ENCODE measurements at regions not wholly inside any gene's neighbourhood (a gene's known extent, or its start where the extent isn't known, plus 50 kb on each side); places are given as distances from the start of the nearest gene placed in this dataset.
"Not testable (repeated sequence)": the region's sequence is repeated elsewhere in the genome, so short reads cannot be mapped to it uniquely, and the experiment has no call there.

- not testable (repeated sequence) for DNase-seq (ENCODE audit: extremely low read depth, low read depth)
Measured at GRCh38 chr5:1731855-1732237, 67.8 kb downstream of the MRPL36 start.

- no peak for DNase-seq (ENCODE audit: extremely low read depth, low read depth)
Measured at GRCh38 chr5:1731091-1731639, 68.5 kb downstream of the MRPL36 start.

GRCh38 chr5:1730487-1730847 is 69.2 kb downstream of the MRPL36 start:
- no peak for DNase-seq (ENCODE audit: extremely low read depth, low read depth)

GRCh38 chr5:1729641-1730486 is 69.8 kb downstream of the MRPL36 start:
- no peak for DNase-seq (ENCODE audit: extremely low read depth, low read depth)

DNA sequence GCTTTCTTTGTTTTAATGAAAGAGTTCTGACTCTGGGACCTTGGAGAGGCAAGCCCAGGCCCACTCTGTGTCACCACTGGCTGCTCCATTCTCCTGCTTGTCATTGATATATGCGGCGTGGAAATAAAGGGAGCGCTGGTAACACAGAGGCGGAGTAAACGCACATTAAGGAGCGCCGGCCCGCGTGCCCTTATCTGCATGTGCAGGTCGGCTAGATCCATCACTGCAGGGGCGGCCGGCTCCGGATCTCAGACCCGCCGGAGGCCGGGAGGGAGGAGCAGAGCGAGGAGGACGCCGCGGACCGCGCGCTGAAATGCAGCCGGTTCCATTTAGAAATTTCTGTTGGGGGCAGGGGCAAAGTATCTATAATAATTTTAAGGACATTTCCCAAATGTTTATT is 70.8 kb downstream of the MRPL36 start:
- no peak for DNase-seq (ENCODE audit: extremely low read depth, low read depth)

GRCh38 chr5:1727571-1727970 is 72.1 kb downstream of the MRPL36 start:
- no peak for DNase-seq (ENCODE audit: extremely low read depth, low read depth)

DNA sequence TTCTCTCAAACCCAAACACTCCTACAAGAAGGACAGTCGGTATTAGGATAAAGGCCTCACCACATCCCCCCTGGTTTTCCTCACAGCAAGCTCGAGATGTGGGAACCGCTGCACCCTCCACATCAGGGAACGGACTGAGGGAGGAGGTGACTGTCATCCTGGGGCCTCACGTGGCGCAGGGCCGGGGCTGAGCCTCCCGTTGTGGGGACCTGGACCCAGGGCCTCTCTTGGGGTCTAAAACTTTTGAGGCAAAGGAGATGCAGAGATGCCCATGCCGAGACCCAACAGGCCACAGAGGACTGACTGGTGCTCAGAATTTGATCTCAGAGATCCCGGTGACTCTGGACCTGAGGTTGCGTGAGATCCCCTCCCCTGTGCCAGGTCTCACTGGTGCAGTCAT is 72.7 kb downstream of the MRPL36 start:
- DNase-seq (ENCODE audit: extremely low read depth, low read depth) = no peak

DNA sequence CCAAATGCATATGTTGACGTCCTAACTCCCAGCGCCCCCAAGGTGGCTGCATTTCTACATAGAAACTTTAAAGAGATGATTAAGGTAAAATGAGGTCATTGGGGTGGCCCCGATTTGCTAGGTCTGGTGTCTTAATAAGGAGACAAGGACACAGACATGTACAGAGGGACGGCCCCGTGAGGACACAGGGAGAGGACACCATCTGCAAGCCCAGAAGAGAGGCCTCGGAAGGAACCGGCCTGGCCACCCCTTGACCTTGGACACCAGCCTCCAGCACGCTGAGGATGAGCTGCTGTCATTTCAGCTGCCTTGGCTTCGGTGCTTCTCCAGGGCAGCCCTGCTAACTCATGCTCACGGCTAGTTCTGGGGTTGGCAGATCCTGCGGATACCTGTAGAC is 73.2 kb downstream of the MRPL36 start:
- no peak for DNase-seq (ENCODE audit: extremely low read depth, low read depth)

GRCh38 chr5:1725641-1726468 is 73.8 kb downstream of the MRPL36 start:
- no peak for DNase-seq (ENCODE audit: extremely low read depth, low read depth)

DNA sequence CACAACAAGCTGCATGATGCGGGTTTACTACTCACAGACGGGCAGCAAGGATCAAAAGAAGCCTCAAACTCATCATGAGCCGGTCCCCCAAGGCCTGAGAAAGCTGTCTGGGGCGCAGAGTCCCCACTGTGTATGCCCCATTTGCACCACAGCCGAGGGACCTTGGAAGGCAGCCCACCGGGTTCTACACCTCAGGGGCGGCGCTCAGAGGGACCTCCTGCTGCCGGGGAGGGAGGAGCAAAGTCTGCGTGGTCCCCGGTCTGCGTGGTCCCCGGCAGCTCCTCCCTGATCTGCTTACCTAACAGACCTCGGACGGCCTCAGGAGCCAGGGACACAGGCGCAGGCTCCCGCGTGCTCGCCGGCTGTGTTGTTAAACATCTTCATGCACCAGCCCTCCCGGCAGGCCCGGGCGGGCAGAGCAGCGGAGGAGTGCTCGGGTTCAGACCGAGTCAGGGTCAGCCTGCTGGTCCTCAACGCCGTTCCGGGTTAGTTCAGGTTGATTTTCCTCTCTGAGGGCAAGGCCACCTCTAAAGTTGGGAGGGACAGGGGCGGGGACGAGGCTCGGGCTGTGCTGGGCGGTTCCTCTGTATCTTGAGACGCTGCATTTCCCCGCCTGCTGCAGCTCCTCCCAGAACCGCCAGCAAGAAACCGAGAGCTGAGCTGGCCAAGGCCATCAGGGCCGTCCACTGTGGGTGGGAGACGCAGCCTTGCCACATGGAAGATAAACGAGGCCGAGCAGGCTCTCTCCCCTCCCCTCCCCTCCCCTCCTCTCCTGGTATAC is 74.6 kb downstream of the MRPL36 start:
- DNase-seq (ENCODE audit: extremely low read depth, low read depth) = no peak

DNA sequence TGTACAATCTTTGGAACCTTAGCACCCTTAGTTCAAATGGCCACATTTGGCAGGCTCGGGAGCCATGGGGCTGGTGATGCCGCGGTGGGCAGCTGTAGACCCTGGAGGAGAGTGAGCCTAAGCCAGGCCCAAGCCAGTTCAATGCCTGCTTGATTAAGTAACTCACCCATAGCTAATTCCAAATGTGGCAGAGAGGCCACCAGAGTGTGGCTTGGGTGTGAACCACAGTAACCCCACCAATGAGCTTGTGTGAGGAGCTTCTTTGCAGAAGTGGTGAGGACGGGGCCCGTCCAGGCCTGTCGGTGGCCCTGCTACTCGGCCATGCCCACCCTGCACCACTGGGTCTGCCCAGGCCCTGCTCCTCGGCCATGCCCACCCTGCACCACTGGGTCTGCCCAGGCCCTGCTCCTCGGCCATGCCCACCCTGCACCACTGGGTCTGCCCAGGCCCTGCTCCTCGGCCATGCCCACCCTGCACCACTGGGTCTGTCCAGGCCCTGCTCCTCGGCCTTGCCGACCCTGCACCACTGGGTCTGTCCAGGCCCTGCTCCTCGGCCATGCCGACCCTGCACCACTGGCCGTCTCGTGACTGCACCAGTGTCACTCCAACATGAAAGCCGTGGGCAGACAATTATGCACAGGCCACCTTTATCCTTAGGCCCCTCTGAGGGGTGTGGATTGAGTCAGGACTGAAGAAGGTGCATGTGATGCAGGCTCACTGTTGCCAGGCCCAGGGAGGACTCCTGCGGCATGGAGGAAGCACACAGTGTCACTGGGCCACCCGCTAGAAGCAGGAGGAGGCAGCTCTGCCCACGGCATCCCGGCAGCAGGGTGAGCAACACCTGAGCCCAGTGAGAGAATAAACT is 75.4 kb downstream of the MRPL36 start:
- DNase-seq (ENCODE audit: extremely low read depth, low read depth) = no peak

- DNase-seq (ENCODE audit: extremely low read depth, low read depth) = no peak
Measured at GRCh38 chr5:1723476-1723875, 76.2 kb downstream of the MRPL36 start.

DNA sequence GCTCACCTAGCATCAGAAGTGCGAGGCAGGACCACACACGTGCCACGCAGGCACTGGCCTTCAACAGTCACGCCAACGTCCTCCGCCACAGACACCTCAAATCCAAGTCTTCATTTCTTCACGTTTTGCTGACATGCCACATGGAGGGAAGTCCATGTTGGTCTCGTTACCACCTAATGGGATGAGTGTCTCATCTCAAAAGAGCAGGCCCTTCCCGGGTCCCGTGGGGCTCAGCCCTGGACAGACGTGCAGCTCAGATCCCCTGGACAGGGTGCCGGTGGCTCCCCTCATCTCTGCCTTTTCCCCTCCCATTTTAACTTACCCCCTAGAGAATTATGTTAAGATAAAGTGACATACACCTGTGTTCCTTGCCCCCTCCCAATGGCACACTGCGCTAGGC is 76.8 kb downstream of the MRPL36 start:
- no peak for DNase-seq (ENCODE audit: extremely low read depth, low read depth)

DNA sequence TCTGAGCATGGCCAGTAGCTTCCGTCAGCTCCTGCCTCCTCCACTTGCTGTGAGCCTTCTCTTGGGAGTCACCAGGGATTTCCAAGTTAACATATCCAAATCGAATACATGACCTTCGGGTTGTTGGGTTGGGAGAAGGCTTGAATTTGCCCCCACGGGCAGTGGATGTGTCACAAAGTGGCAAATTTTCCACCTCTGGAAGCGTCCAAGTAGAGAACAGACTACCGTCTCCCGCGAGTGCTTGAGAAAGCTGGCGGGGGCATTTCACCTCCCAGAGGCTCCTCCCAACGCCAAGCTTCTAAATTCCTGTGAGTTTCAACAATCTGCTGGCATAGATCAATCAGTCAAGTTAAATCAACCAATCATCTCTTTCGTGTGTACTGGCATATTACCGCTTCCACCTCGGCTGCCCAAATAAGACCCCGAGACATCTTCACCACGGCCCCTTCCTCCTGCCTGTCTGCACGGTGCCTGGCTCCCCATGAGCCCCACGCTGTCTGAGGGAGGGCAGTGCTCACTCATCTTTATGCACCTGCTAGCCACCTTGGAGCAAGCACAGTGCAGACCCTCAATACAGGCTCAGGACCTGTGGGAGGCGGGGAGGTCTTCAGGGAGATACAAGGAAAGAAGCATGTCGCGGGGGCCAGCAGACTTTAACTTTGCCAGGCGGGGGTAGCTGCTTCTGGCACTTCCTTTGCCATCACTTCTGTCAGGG is 79.1 kb downstream of the MRPL36 start:
- no peak for DNase-seq (ENCODE audit: extremely low read depth, low read depth)

DNA sequence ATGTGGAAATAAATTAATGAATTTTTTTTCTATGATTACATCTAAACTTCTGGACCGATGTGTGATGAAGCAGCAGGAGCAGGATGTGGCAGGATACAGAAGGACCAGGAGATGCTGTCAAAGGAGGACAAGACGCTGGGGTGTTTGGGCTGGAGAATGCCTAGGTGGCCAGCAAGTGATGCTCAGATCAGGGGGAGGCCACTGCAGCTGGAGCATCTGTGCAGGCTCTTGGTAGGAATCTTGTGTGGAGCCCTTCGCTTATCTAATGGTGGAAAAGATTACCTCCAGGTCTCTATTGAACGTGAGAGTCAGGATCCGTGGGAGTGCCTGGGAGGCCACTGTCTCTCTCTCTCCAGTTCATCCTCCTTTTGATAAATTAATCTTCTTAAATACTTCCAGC is 79.8 kb downstream of the MRPL36 start:
- no peak for DNase-seq (ENCODE audit: extremely low read depth, low read depth)

DNA sequence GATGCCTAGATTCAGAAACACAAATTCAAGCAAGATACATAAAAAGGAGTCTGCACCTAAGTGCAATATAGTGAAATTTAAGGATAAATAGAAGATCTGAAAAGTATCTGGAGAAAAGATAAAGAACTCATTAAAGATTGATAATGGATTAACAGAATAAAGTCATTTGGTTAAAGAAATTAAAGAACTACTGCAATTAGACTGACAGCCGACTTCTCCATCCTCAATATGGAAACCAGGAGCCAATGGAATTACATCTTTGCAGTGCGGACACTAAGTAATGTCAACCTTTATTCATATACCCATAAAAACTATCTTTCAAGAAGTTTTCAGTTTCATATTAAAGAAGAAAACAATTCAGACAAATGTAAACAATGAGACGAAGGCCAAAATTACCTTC is 81.0 kb downstream of the MRPL36 start:
- DNase-seq (ENCODE audit: extremely low read depth, low read depth) = peak; percentile 6

DNA sequence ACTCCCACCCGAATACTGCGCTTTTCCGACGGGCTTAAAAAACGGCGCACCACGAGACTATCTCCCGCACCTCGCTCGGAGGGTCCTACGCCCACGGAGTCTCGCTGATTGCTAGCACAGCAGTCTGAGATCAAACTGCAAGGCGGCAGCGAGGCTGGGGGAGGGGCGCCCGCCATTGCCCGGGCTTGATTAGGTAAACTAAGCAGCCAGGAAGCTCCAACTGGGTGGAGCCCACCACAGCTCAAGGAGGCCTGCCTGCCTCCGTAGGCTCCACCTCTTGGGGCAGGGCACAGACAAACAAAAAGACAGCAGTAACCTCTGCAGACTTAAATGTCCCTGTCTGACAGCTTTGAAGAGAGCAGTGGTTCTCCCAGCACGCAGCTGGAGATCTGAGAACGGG is 89.5 kb downstream of the MRPL36 start:
- DNase-seq (ENCODE audit: extremely low read depth, low read depth) = not testable (repeated sequence)

DNA sequence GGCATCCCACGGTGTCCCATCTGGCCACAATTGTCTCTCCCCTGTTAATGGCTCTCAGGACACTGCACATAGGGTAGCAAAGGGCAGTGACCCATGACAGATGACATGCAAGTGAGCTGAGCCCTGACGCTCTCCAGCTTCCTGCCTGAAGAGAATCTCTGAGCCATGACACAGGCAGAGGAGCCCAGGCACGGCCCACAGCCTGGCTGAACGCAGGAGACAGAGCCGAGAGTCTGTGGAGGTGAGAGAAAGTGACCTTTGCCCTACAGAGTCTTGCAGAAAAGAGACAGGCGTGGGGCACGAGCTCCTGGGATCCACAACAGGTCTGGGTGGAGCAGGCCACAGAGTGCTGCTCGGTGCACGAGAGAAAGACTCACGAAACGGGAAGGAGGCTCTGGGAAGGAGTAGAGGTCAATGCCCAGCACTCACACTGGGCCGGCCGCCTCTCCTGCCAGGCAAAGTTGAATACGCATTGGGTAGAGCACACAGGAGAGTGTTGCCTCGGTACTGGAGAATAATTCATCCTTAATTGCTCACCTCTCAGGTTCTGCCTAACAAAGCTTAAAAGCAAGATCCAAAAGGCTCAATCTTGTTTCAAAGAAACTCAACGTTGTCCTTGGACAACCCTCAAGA is 90.3 kb downstream of the MRPL36 start:
- no peak for DNase-seq (ENCODE audit: extremely low read depth, low read depth)

GRCh38 chr5:1708592-1709141 is 91.0 kb downstream of the MRPL36 start:
- no peak for DNase-seq (ENCODE audit: extremely low read depth, low read depth)
